H9 (cell line): ENCODE measurements at regions not wholly inside any gene's neighbourhood (a gene's known extent, or its start where the extent isn't known, plus 50 kb on each side); places are given as distances from the start of the nearest gene placed in this dataset.

Experiments used
- DNase-seq: peaks from one replicate; pipeline ENCODE4 v3.0.0-alpha.2; 2017
- H2AFZ ChIP-seq: one replicate; pipeline ENCODE4 v1.6.1; 2013; ENCODE audit warnings: mild to moderate bottlenecking, low read length, control low read depth, moderate library complexity
- H2AK5ac ChIP-seq: 2 replicates; pipeline ENCODE4 v1.6.1; 2013; ENCODE audit warnings: low read length, control low read depth, mixed read lengths; ENCODE audit not compliant: insufficient read length
- H2BK120ac ChIP-seq: one replicate; pipeline ENCODE4 v1.6.1; 2013; ENCODE audit warnings: low read depth, mild to moderate bottlenecking, low read length, control low read depth, inconsistent platforms; ENCODE audit not compliant: poor library complexity, severe bottlenecking
- H2BK12ac ChIP-seq: 2 replicates; pipeline ENCODE4 v1.6.1; 2013; ENCODE audit warnings: low read length, control low read depth, mixed read lengths, low read depth; ENCODE audit not compliant: insufficient read length
- H2BK15ac ChIP-seq: 2 replicates; pipeline ENCODE4 v1.6.1; 2013; ENCODE audit warnings: low read depth, low read length, control low read depth
- H2BK20ac ChIP-seq: one replicate; pipeline ENCODE4 v1.6.1; 2013; ENCODE audit warnings: low read depth, mild to moderate bottlenecking, low read length, control low read depth, inconsistent platforms; ENCODE audit not compliant: poor library complexity, severe bottlenecking
- H2BK5ac ChIP-seq: 2 replicates; pipeline ENCODE4 v1.6.1; 2013; ENCODE audit warnings: low read length, control low read depth, mixed read lengths; ENCODE audit not compliant: insufficient read length
- H3K14ac ChIP-seq: 2 replicates; pipeline ENCODE4 v1.6.1; 2013; ENCODE audit warnings: low read length, control low read depth; ENCODE audit not compliant: insufficient read depth
- H3K18ac ChIP-seq: 2 replicates; pipeline ENCODE4 v1.6.1; 2013; ENCODE audit warnings: low read depth, mild to moderate bottlenecking, mixed read lengths, low read length, control low read depth; ENCODE audit not compliant: insufficient read length
- H3K23ac ChIP-seq: 2 replicates; pipeline ENCODE4 v1.6.1; 2013; ENCODE audit warnings: low read length, control low read depth, mixed read lengths, low read depth; ENCODE audit not compliant: insufficient read length
- H3K23me2 ChIP-seq: 2 replicates; pipeline ENCODE4 v1.6.1; 2013; ENCODE audit warnings: low read depth, mild to moderate bottlenecking, mixed read lengths, low read length, control low read depth; ENCODE audit not compliant: insufficient read length, poor library complexity, severe bottlenecking
- H3K27ac ChIP-seq: 2 replicates; pipeline ENCODE4 v1.5.1; 2013; ENCODE audit warnings: low read length, control low read depth, mixed read lengths, low read depth; ENCODE audit not compliant: insufficient read length
- H3K27me3 ChIP-seq: 2 replicates; pipeline ENCODE4 v1.6.1; 2013; ENCODE audit warnings: low read length, control low read depth, inconsistent platforms; ENCODE audit not compliant: insufficient read depth
- H3K4ac ChIP-seq: 2 replicates; pipeline ENCODE4 v1.6.1; 2013; ENCODE audit warnings: low read depth, mild to moderate bottlenecking, control low read depth, inconsistent platforms, low read length, moderate library complexity
- H3K4me1 ChIP-seq: 2 replicates; pipeline ENCODE4 v1.6.1; 2013; ENCODE audit warnings: low read length, control low read depth, inconsistent platforms; ENCODE audit not compliant: insufficient read depth
- H3K4me2 ChIP-seq: 2 replicates; pipeline ENCODE4 v1.6.1; 2013; ENCODE audit warnings: low read length, control low read depth, mixed read lengths; ENCODE audit not compliant: insufficient read length, insufficient read depth
- H3K56ac ChIP-seq: 2 replicates; pipeline ENCODE4 v1.6.1; 2013; ENCODE audit warnings: low read depth, mild to moderate bottlenecking, mixed read lengths, low read length, control low read depth; ENCODE audit not compliant: insufficient read length
- H3K79me1 ChIP-seq: 2 replicates; pipeline ENCODE4 v1.6.1; 2013; ENCODE audit warnings: low read depth, mild to moderate bottlenecking, moderate library complexity, low read length, control low read depth, inconsistent platforms; ENCODE audit not compliant: insufficient read depth, poor library complexity, severe bottlenecking
- H3K79me2 ChIP-seq: 2 replicates; pipeline ENCODE4 v1.6.1; 2013; ENCODE audit warnings: low read length, control low read depth, inconsistent platforms; ENCODE audit not compliant: insufficient read depth
- H3K9ac ChIP-seq: 2 replicates; pipeline ENCODE4 v1.6.1; 2013; ENCODE audit warnings: low read length, control low read depth, mixed read lengths; ENCODE audit not compliant: insufficient read length; ENCODE audit errors: extremely low read depth
- H3K9me3 ChIP-seq: one replicate; pipeline ENCODE4 v1.6.1; 2013; ENCODE audit warnings: low read depth, low read length, inconsistent platforms; ENCODE audit not compliant: control insufficient read depth
- H3T11ph ChIP-seq: one replicate; pipeline ENCODE4 v1.6.1; 2013; ENCODE audit warnings: mild to moderate bottlenecking, low read length, control low read depth, inconsistent platforms
- H4K20me1 ChIP-seq: one replicate; pipeline ENCODE4 v1.6.1; 2013; ENCODE audit not compliant: control insufficient read depth, insufficient read length, insufficient read depth
- H4K5ac ChIP-seq: 2 replicates; pipeline ENCODE4 v1.6.1; 2013; ENCODE audit warnings: low read depth, mild to moderate bottlenecking, mixed read lengths, low read length, control low read depth; ENCODE audit not compliant: insufficient read length
- H4K8ac ChIP-seq: replicated peaks from 2 replicates; pipeline ENCODE4 v1.6.1; 2013; ENCODE audit warnings: low read length, control low read depth, mixed read lengths, low read depth; ENCODE audit not compliant: insufficient read length
- H4K91ac ChIP-seq: 2 replicates; pipeline ENCODE4 v1.6.1; 2013; ENCODE audit warnings: low read depth, mild to moderate bottlenecking, moderate library complexity, mixed read lengths, low read length, control low read depth; ENCODE audit not compliant: insufficient read length
- H3K27ac Mint-ChIP-seq, 3 experiments: 2 replicates in 2 of 3; 3 replicates in 1 of 3; pipeline ENCODE4 v1.8.0; 2020 to 2021; ENCODE audit warnings: mixed read lengths in 3 of 3, mild to moderate bottlenecking in 1 of 3, moderate library complexity in 1 of 3
- H3K27me3 Mint-ChIP-seq: 2 replicates; pipeline ENCODE4 v1.8.0; 2021; ENCODE audit warnings: low read depth, mild to moderate bottlenecking, moderate library complexity, mixed read lengths
- H3K36me3 Mint-ChIP-seq, 3 experiments: 2 replicates in 2 of 3; 3 replicates in 1 of 3; pipeline ENCODE4 v1.8.0; 2020 to 2021; ENCODE audit warnings: low read depth in 3 of 3, mixed read lengths in 3 of 3; ENCODE audit not compliant: insufficient read depth in 1 of 3
- H3K4me1 Mint-ChIP-seq, 2 experiments: 2 replicates each; pipeline ENCODE4 v1.8.0; 2020; ENCODE audit warnings: mixed read lengths in 2 of 2
- H3K4me3 Mint-ChIP-seq, 2 experiments: 2 replicates in 1 of 2; 3 replicates in 1 of 2; pipeline ENCODE4 v1.8.0; 2020 to 2021; ENCODE audit warnings: mild to moderate bottlenecking in 2 of 2, mixed read lengths in 2 of 2, moderate library complexity in 1 of 2
- H3K9me3 Mint-ChIP-seq, 2 experiments: 2 replicates in 1 of 2; 3 replicates in 1 of 2; pipeline ENCODE4 v1.8.0; 2020; ENCODE audit warnings: mild to moderate bottlenecking in 2 of 2, mixed read lengths in 2 of 2, moderate library complexity in 1 of 2
- CTCF ChIP-seq: fragments of 200-600 bp; sonication (generic); conservative IDR thresholded peaks from 3 replicates; pipeline ENCODE4 v1.8.0; 2021; ENCODE audit warnings: antibody characterized with exemption, mild to moderate bottlenecking
- WGBS: extraction: QIAGEN DNeasy Blood & Tissue Kit; methylation state at CpG from one replicate; pipeline ENCODE4 v1.1.7; 2013; ENCODE audit warnings: missing lambda C conversion rate, low lambda C conversion rate, mixed read lengths; ENCODE audit not compliant: insufficient read length; ENCODE audit errors: extremely low coverage; 5-methylcytosine and 5-hydroxymethylcytosine counted together

- Histone ChIP-seq H2BK120ac (no peak overlapping the region), H3K14ac (no peak overlapping the region), H2BK20ac (no peak overlapping the region), H3K56ac (no peak overlapping the region), H3K9me3 (no peaks in the 10 kb centered on the region), H4K8ac (no peak overlapping the region), H3K4me2 (no peak overlapping the region), H4K5ac (no peak overlapping the region), H2AFZ (no peak overlapping the region), H3K27ac (no peak overlapping the region), H3K18ac (no peak overlapping the region), H3K4me1 (no peaks in the 10 kb centered on the region), H2BK5ac (no peak overlapping the region), H3K9ac (no peak overlapping the region), H3T11ph (no peak overlapping the region), H3K4ac (no peak overlapping the region), H2AK5ac (no peak overlapping the region), H3K27me3 (no peaks in the 10 kb centered on the region), H3K23ac (no peak overlapping the region), H2BK15ac (no peak overlapping the region), H4K91ac (no peak overlapping the region), H2BK12ac (no peak overlapping the region), H4K20me1 (no peaks in the 10 kb centered on the region), H3K79me2 (no peaks in the 10 kb centered on the region), H3K23me2 (no peaks in the 10 kb centered on the region), H3K79me1 (no peaks in the 10 kb centered on the region)
- Mint-ChIP-seq H3K4me3 (no peak overlapping the region), H3K27me3 (no peaks in the 10 kb centered on the region), H3K4me1 (no peaks in the 10 kb centered on the region), H3K36me3 (peaks cover 2 to 12% (median 4%) of the 10 kb centered on the region in 3 experiments; a peak in 6 of 7 replicates), H3K27ac (no peak overlapping the region), H3K9me3 (peaks cover 9 to 13% of the 10 kb centered on the region in 2 experiments; a peak in 4 of 5 replicates)
- TF ChIP-seq CTCF: no peak
- no CpG with 5 or more reads among the region's 1 CpG for WGBS
- DNase-seq: no peak
Measured at GRCh38 chr3:80970292-80970691, 791.2 kb downstream of the GBE1 start.
